ENCODE measurements at regions not wholly inside any gene's neighbourhood (a gene's known extent, or its start where the extent isn't known, plus 50 kb on each side); places are given as distances from the start of the nearest gene placed in this dataset.

DNA sequence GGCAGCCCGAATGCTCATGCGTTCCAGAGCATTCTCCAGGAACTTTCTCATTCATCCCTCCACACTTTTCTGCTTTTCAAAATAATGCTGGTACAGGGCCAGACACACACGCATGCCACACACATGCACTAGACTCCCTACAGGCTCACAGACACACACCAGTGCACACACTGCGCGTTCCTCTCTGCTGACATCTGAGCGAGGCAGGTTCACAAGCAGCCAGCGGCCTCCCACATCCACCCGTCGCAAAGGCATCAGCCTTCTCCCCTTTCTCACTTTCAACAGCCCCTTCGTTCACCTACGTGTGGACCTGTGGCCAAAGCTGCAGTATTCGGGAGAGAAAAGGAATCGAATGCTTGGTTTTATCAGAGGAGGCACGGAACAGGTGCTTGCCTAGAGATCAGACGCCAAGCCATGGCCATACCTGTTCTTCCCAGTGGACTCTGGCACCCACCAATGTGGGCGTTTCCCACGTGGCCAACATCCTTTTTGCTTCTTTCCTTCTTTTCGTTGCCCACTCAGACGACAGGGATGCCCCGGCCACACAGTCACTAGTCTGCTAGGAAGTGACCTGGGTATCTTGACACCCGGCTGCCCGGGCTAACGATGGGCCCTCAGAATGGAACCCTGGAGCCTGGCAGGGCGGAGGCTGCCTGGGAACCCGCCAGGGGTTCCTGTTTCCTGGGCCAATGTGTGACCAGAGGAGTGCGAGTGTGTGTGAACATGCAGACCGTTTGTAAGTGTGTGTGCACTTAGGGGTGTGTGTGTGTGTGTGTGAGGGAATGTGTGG lies 85.8 kb upstream of the ID2 start:
- DNase-seq (ENCODE audit: extremely low read depth, insufficient read length) = no peak
- Histone ChIP-seq H3K36me3 (ENCODE audit: control insufficient read depth, insufficient read depth, low read length) (no peaks in the 10 kb centered on the region), H3K4me3 (replicated peaks; ENCODE audit: low read depth, low read length) (no peak overlapping the region), H3K27me3 (replicated peaks; ENCODE audit: control insufficient read depth, insufficient read depth, low read length) (no peaks in the 10 kb centered on the region; the same call in 1 of the 2 replicates)
- TF ChIP-seq, protein P1, sequence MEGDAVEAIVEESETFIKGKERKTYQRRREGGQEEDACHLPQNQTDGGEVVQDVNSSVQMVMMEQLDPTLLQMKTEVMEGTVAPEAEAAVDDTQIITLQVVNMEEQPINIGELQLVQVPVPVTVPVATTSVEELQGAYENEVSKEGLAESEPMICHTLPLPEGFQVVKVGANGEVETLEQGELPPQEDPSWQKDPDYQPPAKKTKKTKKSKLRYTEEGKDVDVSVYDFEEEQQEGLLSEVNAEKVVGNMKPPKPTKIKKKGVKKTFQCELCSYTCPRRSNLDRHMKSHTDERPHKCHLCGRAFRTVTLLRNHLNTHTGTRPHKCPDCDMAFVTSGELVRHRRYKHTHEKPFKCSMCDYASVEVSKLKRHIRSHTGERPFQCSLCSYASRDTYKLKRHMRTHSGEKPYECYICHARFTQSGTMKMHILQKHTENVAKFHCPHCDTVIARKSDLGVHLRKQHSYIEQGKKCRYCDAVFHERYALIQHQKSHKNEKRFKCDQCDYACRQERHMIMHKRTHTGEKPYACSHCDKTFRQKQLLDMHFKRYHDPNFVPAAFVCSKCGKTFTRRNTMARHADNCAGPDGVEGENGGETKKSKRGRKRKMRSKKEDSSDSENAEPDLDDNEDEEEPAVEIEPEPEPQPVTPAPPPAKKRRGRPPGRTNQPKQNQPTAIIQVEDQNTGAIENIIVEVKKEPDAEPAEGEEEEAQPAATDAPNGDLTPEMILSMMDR (IDR thresholded peaks at IDR 0.05; ENCODE audit: insufficient read depth, low read length, poor library complexity, severe bottlenecking) = no peak

DNA sequence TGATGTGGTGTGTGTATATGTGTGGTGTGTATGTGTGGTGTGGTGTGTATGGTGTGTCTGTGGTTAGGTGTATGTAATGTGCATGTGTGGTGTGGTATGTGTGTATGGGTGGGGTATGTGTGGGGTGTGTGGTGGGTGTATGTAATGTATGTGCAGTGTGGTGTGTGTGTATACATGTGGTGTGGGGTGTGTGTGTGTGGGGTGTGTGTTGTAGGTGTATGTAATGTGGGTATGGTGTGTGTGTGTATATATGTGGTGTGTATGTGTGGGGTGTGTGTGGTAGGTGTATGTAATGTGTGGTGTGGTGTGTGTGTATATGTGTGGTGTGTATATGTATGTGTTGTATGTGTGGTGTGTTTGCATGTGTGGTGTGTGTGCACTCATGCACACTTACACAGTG lies 84.8 kb upstream of the ID2 start:
- TF ChIP-seq, protein P1 (IDR thresholded peaks at IDR 0.05; ENCODE audit: insufficient read depth, low read length, poor library complexity, severe bottlenecking) = no peak
- Histone ChIP-seq H3K27me3 (replicated peaks; ENCODE audit: control insufficient read depth, insufficient read depth, low read length) (no peaks in the 10 kb centered on the region; the same call in 1 of the 2 replicates), H3K4me3 (replicated peaks; ENCODE audit: low read depth, low read length) (no peak overlapping the region), H3K36me3 (ENCODE audit: control insufficient read depth, insufficient read depth, low read length) (no peaks in the 10 kb centered on the region)
- DNase-seq (ENCODE audit: extremely low read depth, insufficient read length) = no peak

DNA sequence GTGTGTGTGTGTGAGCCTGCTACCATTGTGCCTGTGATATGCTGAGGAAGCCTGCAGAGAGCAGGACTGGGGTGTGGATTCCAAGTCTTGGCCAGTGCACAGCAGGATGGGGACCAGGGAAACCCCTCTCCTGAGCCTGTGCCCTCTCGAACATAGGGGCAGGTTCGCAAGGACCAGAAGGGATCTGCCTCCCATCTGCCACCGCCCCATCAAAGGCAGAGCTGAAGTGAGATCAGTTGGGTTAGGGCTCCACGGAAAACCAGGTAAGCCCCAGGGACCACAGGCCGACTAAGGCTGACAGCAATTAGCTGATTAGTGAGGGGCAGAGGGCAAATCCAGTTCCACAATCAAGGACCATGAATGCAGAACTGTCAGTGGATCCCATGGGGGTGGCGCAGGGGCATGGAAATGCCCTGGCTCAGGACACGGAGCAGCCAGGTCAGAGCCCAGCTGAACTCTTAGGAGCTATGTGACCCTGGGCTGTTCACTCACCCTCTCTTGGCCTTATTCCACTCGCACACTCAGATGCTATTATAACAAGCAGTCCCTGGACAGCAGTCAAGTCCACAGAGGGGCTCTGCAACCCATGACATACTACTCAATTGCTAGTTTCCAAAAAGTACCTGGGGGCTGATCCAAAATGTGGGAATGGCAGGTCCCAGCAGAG lies 84.2 kb upstream of the ID2 start:
- Histone ChIP-seq H3K4me3 (replicated peaks; ENCODE audit: low read depth, low read length) (no peak overlapping the region), H3K36me3 (ENCODE audit: control insufficient read depth, insufficient read depth, low read length) (no peaks in the 10 kb centered on the region), H3K27me3 (replicated peaks; ENCODE audit: control insufficient read depth, insufficient read depth, low read length) (no peaks in the 10 kb centered on the region; the same call in 1 of the 2 replicates)
- no peak for DNase-seq (ENCODE audit: extremely low read depth, insufficient read length)
- TF ChIP-seq, protein P1 (IDR thresholded peaks at IDR 0.05; ENCODE audit: insufficient read depth, low read length, poor library complexity, severe bottlenecking) = no peak

DNA sequence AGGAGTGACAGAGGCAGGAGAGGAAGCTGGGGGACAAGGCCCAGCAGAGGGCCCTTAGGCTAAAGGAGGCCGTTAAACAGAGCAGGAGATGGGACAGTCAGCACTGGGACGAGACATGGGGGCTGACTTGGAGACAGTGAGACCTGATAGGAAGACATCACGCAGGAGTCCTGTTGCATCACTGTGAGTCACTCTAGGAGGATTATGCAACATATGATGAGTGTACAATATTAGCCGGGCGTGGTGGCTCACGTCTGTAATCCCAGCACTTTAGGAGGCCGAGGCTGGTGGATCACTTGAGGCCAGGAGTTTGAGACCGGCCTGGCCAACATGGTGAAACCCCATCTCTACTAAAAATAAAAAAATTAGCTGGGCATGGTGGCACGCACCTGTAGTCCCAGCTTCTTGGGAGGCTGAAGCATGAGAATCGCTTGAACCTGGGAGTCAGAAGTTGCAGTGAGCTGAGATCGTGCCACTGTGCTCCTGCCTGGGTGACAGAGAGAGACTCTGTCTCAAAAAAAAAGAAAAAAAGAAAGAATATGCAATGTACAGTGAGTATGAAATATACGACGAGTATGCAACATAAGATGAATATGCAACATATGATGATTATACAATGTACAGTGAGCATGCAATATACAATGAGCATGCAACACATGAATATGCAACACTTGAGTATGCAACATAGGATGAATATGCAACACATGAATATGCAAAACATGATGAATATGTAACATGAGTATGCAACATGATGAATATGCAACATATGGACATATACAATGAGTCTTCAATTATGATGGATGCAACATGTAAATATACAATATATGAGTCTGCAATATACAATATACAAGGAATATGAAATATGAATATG lies 83.3 kb upstream of the ID2 start:
- DNase-seq (ENCODE audit: extremely low read depth, insufficient read length) = no peak
- Histone ChIP-seq H3K4me3 (replicated peaks; ENCODE audit: low read depth, low read length) (no peak overlapping the region), H3K36me3 (ENCODE audit: control insufficient read depth, insufficient read depth, low read length) (no peaks in the 10 kb centered on the region), H3K27me3 (replicated peaks; ENCODE audit: control insufficient read depth, insufficient read depth, low read length) (no peaks in the 10 kb centered on the region; the same call in 1 of the 2 replicates)
- TF ChIP-seq, protein P1 (IDR thresholded peaks at IDR 0.05; ENCODE audit: insufficient read depth, low read length, poor library complexity, severe bottlenecking) = no peak

DNA sequence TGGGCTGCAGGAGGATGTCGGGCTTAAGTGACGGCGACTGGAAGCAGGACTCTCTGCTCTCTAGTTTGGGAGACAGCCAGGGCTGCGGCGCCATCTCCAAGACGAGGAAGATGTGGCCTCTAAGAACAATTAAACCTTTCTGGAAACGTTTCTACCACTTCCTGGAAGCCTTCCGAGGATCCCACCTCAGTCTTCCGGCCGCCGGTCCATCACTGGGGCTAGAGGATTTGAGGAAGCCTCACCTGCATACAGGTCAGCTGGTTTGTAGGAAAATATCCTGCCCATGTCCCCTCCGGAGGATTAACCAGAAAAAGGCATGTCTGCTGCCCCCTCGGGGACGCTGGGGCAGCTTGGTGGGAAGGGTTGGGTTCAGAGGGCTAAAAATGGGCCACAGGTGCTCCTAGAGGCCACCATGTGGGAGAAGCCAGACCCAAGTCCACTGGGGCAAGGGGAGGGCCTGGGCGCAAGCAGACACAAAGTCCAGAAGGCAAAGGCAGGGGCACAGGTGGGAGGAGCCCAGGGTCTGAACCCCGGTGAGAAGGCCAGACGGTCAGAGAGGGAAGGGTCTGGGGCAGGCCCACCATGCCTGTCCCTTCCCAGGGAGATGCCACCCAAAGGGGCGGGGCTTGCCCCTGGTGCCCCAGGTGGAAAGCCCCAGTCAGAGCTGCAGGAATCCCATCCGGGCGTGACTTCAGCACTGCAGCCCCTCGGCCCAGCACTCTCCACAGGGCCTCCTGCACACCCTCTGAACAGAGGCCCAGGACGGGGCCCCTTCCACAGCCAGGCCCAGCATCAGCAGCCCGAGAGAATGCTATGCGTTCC lies 82.2 kb upstream of the ID2 start:
- Histone ChIP-seq H3K27me3 (replicated peaks; ENCODE audit: control insufficient read depth, insufficient read depth, low read length) (no peaks in the 10 kb centered on the region; the same call in 1 of the 2 replicates), H3K36me3 (ENCODE audit: control insufficient read depth, insufficient read depth, low read length) (no peaks in the 10 kb centered on the region), H3K4me3 (replicated peaks; ENCODE audit: low read depth, low read length) (no peak overlapping the region)
- no peak for DNase-seq (ENCODE audit: extremely low read depth, insufficient read length)
- TF ChIP-seq, protein P1 (IDR thresholded peaks at IDR 0.05; ENCODE audit: insufficient read depth, low read length, poor library complexity, severe bottlenecking) = peak; percentile 13
